ENCODE measurements at regions not wholly inside any gene's neighbourhood (a gene's known extent, or its start where the extent isn't known, plus 50 kb on each side); places are given as distances from the start of the nearest gene placed in this dataset.

DNA sequence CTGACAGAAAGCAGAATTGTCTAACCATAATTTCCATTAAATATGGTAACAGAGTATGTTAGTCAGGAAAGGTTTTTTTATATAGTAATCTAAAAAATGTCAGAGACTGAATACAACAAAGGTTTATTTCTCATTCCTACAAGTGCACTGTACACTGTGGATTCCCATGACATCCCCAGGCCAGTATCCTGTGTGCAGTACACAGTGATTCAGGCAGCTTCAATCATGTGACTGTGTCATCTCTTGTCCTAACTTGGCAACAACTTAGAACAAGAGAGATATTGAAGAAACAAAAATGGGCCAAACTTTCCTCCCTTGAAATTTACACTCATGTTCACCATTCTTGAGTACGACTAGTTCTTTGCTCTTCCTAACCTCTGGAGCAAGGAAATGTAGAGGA lies 189.8 kb upstream of the SEMA3A start:
- peaks cover 5% of the 10 kb centered on the region for H3K4me1 ChIP-seq (ENCODE audit: low read length)
- no peak overlapping the region for H3K9ac ChIP-seq (ENCODE audit: low read length)
- no peaks in the 10 kb centered on the region for H3F3A ChIP-seq (ENCODE audit: insufficient read depth, low read length)
- no peaks in the 10 kb centered on the region; the same call in 1 of the 2 replicates for H3K9me2 ChIP-seq (replicated peaks; ENCODE audit: insufficient read depth, low read length)
- TF ChIP-seq EZH2phosphoT487 (IDR thresholded peaks at IDR 0.05; ENCODE audit: low read length) (no peak), EZH2 (optimal IDR thresholded peaks at IDR 0.05; ENCODE audit: low read depth, low read length) (no peak)
- TF ChIP-seq, protein P1, sequence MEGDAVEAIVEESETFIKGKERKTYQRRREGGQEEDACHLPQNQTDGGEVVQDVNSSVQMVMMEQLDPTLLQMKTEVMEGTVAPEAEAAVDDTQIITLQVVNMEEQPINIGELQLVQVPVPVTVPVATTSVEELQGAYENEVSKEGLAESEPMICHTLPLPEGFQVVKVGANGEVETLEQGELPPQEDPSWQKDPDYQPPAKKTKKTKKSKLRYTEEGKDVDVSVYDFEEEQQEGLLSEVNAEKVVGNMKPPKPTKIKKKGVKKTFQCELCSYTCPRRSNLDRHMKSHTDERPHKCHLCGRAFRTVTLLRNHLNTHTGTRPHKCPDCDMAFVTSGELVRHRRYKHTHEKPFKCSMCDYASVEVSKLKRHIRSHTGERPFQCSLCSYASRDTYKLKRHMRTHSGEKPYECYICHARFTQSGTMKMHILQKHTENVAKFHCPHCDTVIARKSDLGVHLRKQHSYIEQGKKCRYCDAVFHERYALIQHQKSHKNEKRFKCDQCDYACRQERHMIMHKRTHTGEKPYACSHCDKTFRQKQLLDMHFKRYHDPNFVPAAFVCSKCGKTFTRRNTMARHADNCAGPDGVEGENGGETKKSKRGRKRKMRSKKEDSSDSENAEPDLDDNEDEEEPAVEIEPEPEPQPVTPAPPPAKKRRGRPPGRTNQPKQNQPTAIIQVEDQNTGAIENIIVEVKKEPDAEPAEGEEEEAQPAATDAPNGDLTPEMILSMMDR (IDR thresholded peaks at IDR 0.05; ENCODE audit: low read length): no peak
- H3K9me3 ChIP-seq (replicated peaks; ENCODE audit: insufficient read depth, low read length): no peaks in the 10 kb centered on the region
- H3K4me3 ChIP-seq (ENCODE audit: low read length): no peak overlapping the region
- H2AFZ ChIP-seq (ENCODE audit: low read length): no peak overlapping the region
- no peaks in the 10 kb centered on the region for H3K27me3 ChIP-seq (replicated peaks; ENCODE audit: insufficient read depth, low read length)
- DNase-seq: no peak
- no peaks in the 10 kb centered on the region for H3K79me2 ChIP-seq (ENCODE audit: low read length)
- H3K27ac ChIP-seq (ENCODE audit: low read length): no peak overlapping the region
- H3K4me2 ChIP-seq (ENCODE audit: low read depth, low read length): no peak overlapping the region
- no peaks in the 10 kb centered on the region for H3K36me3 ChIP-seq (replicated peaks; ENCODE audit: insufficient read depth, low read length)
- no peaks in the 10 kb centered on the region for H4K20me1 ChIP-seq (ENCODE audit: insufficient read depth, low read length)

DNA sequence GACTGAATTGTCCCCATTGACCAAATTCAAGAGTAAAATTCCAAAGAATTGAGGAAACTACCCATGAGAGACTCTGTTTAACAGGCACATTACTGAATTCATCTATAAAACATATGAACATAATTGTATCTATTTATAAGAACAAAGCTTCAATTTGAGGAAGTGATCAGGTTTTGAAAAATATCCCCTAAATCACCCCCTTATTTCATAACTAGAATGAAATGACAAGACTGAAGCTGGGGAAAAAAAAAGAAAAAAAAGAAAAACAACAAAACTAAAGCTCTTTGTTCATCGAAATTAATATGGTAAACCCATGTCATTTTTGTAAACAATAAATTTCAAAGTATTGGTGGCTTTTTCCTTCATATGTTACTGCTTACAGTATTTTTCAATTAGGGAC lies 184.9 kb upstream of the SEMA3A start:
- no peaks in the 10 kb centered on the region for H3K79me2 ChIP-seq (ENCODE audit: low read length)
- H3K9me2 ChIP-seq (replicated peaks; ENCODE audit: insufficient read depth, low read length): no peaks in the 10 kb centered on the region
- H4K20me1 ChIP-seq (ENCODE audit: insufficient read depth, low read length): no peaks in the 10 kb centered on the region
- TF ChIP-seq EZH2 (optimal IDR thresholded peaks at IDR 0.05; ENCODE audit: low read depth, low read length) (no peak), EZH2phosphoT487 (IDR thresholded peaks at IDR 0.05; ENCODE audit: low read length) (no peak)
- TF ChIP-seq, protein P1 (IDR thresholded peaks at IDR 0.05; ENCODE audit: low read length): no peak
- H3K4me2 ChIP-seq (ENCODE audit: low read depth, low read length): no peak overlapping the region
- no peaks in the 10 kb centered on the region for H3K27me3 ChIP-seq (replicated peaks; ENCODE audit: insufficient read depth, low read length)
- H2AFZ ChIP-seq (ENCODE audit: low read length): no peak overlapping the region
- H3K4me1 ChIP-seq (ENCODE audit: low read length): no peaks in the 10 kb centered on the region
- H3F3A ChIP-seq (ENCODE audit: insufficient read depth, low read length): no peaks in the 10 kb centered on the region
- no peak overlapping the region for H3K9ac ChIP-seq (ENCODE audit: low read length)
- no peaks in the 10 kb centered on the region for H3K36me3 ChIP-seq (replicated peaks; ENCODE audit: insufficient read depth, low read length)
- H3K27ac ChIP-seq (ENCODE audit: low read length): no peak overlapping the region
- no peak for DNase-seq
- H3K9me3 ChIP-seq (replicated peaks; ENCODE audit: insufficient read depth, low read length): no peaks in the 10 kb centered on the region
- H3K4me3 ChIP-seq (ENCODE audit: low read length): no peak overlapping the region

DNA sequence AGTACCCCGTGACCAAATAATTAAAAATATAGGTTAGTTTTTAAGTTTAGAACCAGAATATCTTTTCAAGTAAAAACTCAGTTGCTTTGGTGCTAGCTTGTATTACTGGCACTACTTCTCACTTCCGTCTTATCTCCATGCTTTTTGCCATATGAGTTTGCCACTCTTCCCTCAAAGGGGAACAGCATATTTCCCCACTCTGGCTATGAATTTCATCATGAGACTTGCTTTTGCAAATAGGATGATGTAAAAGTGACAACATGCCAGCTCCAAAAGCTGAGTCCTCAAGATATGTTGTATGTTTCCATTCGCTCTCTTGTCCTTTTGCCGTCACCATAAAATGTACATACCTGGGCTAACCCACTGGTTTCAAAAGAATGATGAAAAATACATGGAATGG lies 178.1 kb upstream of the SEMA3A start:
- Histone ChIP-seq H3K9me2 (replicated peaks; ENCODE audit: insufficient read depth, low read length) (no peaks in the 10 kb centered on the region), H3K27me3 (replicated peaks; ENCODE audit: insufficient read depth, low read length) (no peaks in the 10 kb centered on the region), H4K20me1 (ENCODE audit: insufficient read depth, low read length) (no peaks in the 10 kb centered on the region), H3K36me3 (replicated peaks; ENCODE audit: insufficient read depth, low read length) (no peaks in the 10 kb centered on the region), H3K27ac (ENCODE audit: low read length) (no peak overlapping the region), H3K4me3 (ENCODE audit: low read length) (no peak overlapping the region), H3K9ac (ENCODE audit: low read length) (no peak overlapping the region), H3K79me2 (ENCODE audit: low read length) (no peaks in the 10 kb centered on the region), H3F3A (ENCODE audit: insufficient read depth, low read length) (no peaks in the 10 kb centered on the region), H3K4me1 (ENCODE audit: low read length) (no peaks in the 10 kb centered on the region), H2AFZ (ENCODE audit: low read length) (no peak overlapping the region), H3K4me2 (ENCODE audit: low read depth, low read length) (no peak overlapping the region), H3K9me3 (replicated peaks; ENCODE audit: insufficient read depth, low read length) (no peaks in the 10 kb centered on the region)
- TF ChIP-seq EZH2phosphoT487 (IDR thresholded peaks at IDR 0.05; ENCODE audit: low read length) (no peak), EZH2 (optimal IDR thresholded peaks at IDR 0.05; ENCODE audit: low read depth, low read length) (no peak)
- TF ChIP-seq, protein P1 (IDR thresholded peaks at IDR 0.05; ENCODE audit: low read length): no peak
- no peak for DNase-seq

Measured in MM.1S (cell line).